ENCODE measurements at regions not wholly inside any gene's neighbourhood (a gene's known extent, or its start where the extent isn't known, plus 50 kb on each side); places are given as distances from the start of the nearest gene placed in this dataset.

- TF ChIP-seq, protein P1, sequence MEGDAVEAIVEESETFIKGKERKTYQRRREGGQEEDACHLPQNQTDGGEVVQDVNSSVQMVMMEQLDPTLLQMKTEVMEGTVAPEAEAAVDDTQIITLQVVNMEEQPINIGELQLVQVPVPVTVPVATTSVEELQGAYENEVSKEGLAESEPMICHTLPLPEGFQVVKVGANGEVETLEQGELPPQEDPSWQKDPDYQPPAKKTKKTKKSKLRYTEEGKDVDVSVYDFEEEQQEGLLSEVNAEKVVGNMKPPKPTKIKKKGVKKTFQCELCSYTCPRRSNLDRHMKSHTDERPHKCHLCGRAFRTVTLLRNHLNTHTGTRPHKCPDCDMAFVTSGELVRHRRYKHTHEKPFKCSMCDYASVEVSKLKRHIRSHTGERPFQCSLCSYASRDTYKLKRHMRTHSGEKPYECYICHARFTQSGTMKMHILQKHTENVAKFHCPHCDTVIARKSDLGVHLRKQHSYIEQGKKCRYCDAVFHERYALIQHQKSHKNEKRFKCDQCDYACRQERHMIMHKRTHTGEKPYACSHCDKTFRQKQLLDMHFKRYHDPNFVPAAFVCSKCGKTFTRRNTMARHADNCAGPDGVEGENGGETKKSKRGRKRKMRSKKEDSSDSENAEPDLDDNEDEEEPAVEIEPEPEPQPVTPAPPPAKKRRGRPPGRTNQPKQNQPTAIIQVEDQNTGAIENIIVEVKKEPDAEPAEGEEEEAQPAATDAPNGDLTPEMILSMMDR (IDR thresholded peaks at IDR 0.05) = no peak
- no peak for TF ChIP-seq POLR2A (IDR thresholded peaks at IDR 0.05)
- no peak for TF ChIP-seq POLR2AphosphoS5 (IDR thresholded peaks at IDR 0.05)
These were observed 232.8 kb upstream of the FOXK1 start for GRCh38 chr7:4449263-4449662.

All from breast epithelium (tissue), 3 donors.